Fibroblast of lung (primary cell): ENCODE measurements at regions not wholly inside any gene's neighbourhood (a gene's known extent, or its start where the extent isn't known, plus 50 kb on each side); places are given as distances from the start of the nearest gene placed in this dataset.

Source experiments
- DNase-seq, 2 donors: peaks; one replicate each; pipeline versions ENCODE4 v3.0.0 to v3.0.0-alpha.2; 2010; ENCODE audit warnings: low read depth in 2 of 2
- H2AFZ ChIP-seq: 2 replicates; pipeline ENCODE4 v1.5.1; 2012; ENCODE audit warnings: low read length, control low read depth, inconsistent platforms
- H3K27ac ChIP-seq: 2 replicates; pipeline ENCODE4 v1.5.1; 2011; ENCODE audit warnings: low read length, control low read depth; ENCODE audit not compliant: insufficient read depth
- H3K27me3 ChIP-seq: 2 replicates; pipeline ENCODE4 v1.5.1; 2011; ENCODE audit warnings: mild to moderate bottlenecking, low read length; ENCODE audit not compliant: control insufficient read depth, insufficient read depth
- H3K36me3 ChIP-seq: 2 replicates; pipeline ENCODE4 v1.5.1; 2011; ENCODE audit warnings: low read length; ENCODE audit not compliant: control insufficient read depth, insufficient read depth
- H3K4me1 ChIP-seq: 2 replicates; pipeline ENCODE4 v1.5.1; 2011; ENCODE audit warnings: low read length; ENCODE audit not compliant: control insufficient read depth, insufficient read depth; ENCODE audit errors: extremely low read depth
- H3K4me2 ChIP-seq: 2 replicates; pipeline ENCODE4 v1.5.1; 2011; ENCODE audit warnings: low read length, control low read depth; ENCODE audit not compliant: insufficient read depth; ENCODE audit errors: extremely low read depth
- H3K4me3 ChIP-seq, 4 experiments: fragments of 200-600 bp in 1 of 4; sonication (generic) in 1 of 4; replicated peaks in 1 of 4; 2 replicates each; pipeline ENCODE4 v1.5.1; 2011 to 2016; ENCODE audit warnings: low read length in 4 of 4, low read depth in 3 of 4, mild to moderate bottlenecking in 3 of 4, control low read depth in 2 of 4, inconsistent platforms in 1 of 4, mixed read lengths in 1 of 4; ENCODE audit not compliant: insufficient read depth in 1 of 4; ENCODE audit errors: control extremely low read depth in 1 of 4
- H3K79me2 ChIP-seq: 2 replicates; pipeline ENCODE4 v1.5.1; 2012; ENCODE audit warnings: mild to moderate bottlenecking, low read length, inconsistent platforms; ENCODE audit not compliant: control insufficient read depth, insufficient read depth
- H3K9ac ChIP-seq: 2 replicates; pipeline ENCODE4 v1.5.1; 2011; ENCODE audit warnings: mild to moderate bottlenecking, low read length, control low read depth; ENCODE audit not compliant: insufficient read depth
- H3K9me3 ChIP-seq: 2 replicates; pipeline ENCODE4 v1.5.1; 2012; ENCODE audit warnings: low read depth, low read length; ENCODE audit not compliant: control insufficient read depth, insufficient read depth
- H4K20me1 ChIP-seq: 2 replicates; pipeline ENCODE4 v1.5.1; 2011; ENCODE audit warnings: low read length; ENCODE audit not compliant: control insufficient read depth, insufficient read depth; ENCODE audit errors: extremely low read depth
- CTCF ChIP-seq, 2 donors: IDR thresholded peaks in 1 of 2; conservative IDR thresholded peaks in 1 of 2; 1 replicate in 1 of 2; 2 replicates in 1 of 2; pipeline ENCODE4 v1.5.1; 2011 to 2012; ENCODE audit warnings: low read length in 2 of 2, control low read depth in 1 of 2, inconsistent platforms in 1 of 2, low read depth in 1 of 2, mild to moderate bottlenecking in 1 of 2
- EZH2 ChIP-seq: IDR thresholded peaks from 2 replicates; pipeline ENCODE4 v1.5.1; 2012; ENCODE audit warnings: low read length, control low read depth, mild to moderate bottlenecking; ENCODE audit errors: missing control alignments

GRCh38 chr22:49518436-49518970 lies 309.2 kb downstream of the BRD1 start:
- no peaks in the 10 kb centered on the region for H4K20me1 ChIP-seq
- no peaks in the 10 kb centered on the region for H3K79me2 ChIP-seq
- H3K36me3 ChIP-seq: no peaks in the 10 kb centered on the region
- no peaks in the 10 kb centered on the region for H3K4me1 ChIP-seq
- H3K4me2 ChIP-seq: no peak overlapping the region
- no peak overlapping the region for H3K4me3 ChIP-seq
- H2AFZ ChIP-seq: no peak overlapping the region
- H3K9me3 ChIP-seq: no peaks in the 10 kb centered on the region
- no peak for TF ChIP-seq EZH2
- TF ChIP-seq CTCF (conservative IDR thresholded peaks at IDR 0.05 in 1 of 2, IDR thresholded peaks at IDR 0.05 in 1 of 2; ENCODE audit: low read depth in 1 of 2, low read length in 2 of 2): no peak
- H3K27ac ChIP-seq: no peak overlapping the region
- DNase-seq: no peak
- H3K27me3 ChIP-seq: no peaks in the 10 kb centered on the region
- no peak overlapping the region for H3K9ac ChIP-seq

- no peak for DNase-seq
- H3K79me2 ChIP-seq: no peaks in the 10 kb centered on the region
- H3K9me3 ChIP-seq: no peaks in the 10 kb centered on the region
- TF ChIP-seq CTCF (conservative IDR thresholded peaks at IDR 0.05 in 1 of 2, IDR thresholded peaks at IDR 0.05 in 1 of 2; ENCODE audit: low read depth in 1 of 2, low read length in 2 of 2): no peak
- no peak for TF ChIP-seq EZH2
- H3K27me3 ChIP-seq: no peaks in the 10 kb centered on the region
- no peak overlapping the region for H3K4me3 ChIP-seq
- H3K4me2 ChIP-seq: no peak overlapping the region
- no peaks in the 10 kb centered on the region for H3K4me1 ChIP-seq
- no peak overlapping the region for H3K9ac ChIP-seq
- no peak overlapping the region for H3K27ac ChIP-seq
- H3K36me3 ChIP-seq: no peaks in the 10 kb centered on the region
- H4K20me1 ChIP-seq: no peaks in the 10 kb centered on the region
- H2AFZ ChIP-seq: no peak overlapping the region
Observed at GRCh38 chr22:49517667-49518185, 309.9 kb downstream of the BRD1 start.

- H3K4me1 ChIP-seq: no peaks in the 10 kb centered on the region
- H3K9ac ChIP-seq: no peak overlapping the region
- H3K79me2 ChIP-seq: no peaks in the 10 kb centered on the region
- H3K36me3 ChIP-seq: no peaks in the 10 kb centered on the region
- no peak for DNase-seq
- no peak overlapping the region for H3K4me2 ChIP-seq
- H3K27me3 ChIP-seq: no peaks in the 10 kb centered on the region
- no peaks in the 10 kb centered on the region for H3K9me3 ChIP-seq
- H2AFZ ChIP-seq: no peak overlapping the region
- no peak for TF ChIP-seq EZH2
- TF ChIP-seq CTCF (conservative IDR thresholded peaks at IDR 0.05 in 1 of 2, IDR thresholded peaks at IDR 0.05 in 1 of 2; ENCODE audit: low read depth in 1 of 2, low read length in 2 of 2): no peak
- no peak overlapping the region for H3K4me3 ChIP-seq
- H4K20me1 ChIP-seq: no peaks in the 10 kb centered on the region
- no peak overlapping the region for H3K27ac ChIP-seq
Observed at GRCh38 chr22:49517211-49517610, 310.5 kb downstream of the BRD1 start.
